Tibial artery (tissue), 4 donors: ENCODE measurements at regions not wholly inside any gene's neighbourhood (a gene's known extent, or its start where the extent isn't known, plus 50 kb on each side); places are given as distances from the start of the nearest gene placed in this dataset.

Experiments
- DNase-seq, 2 donors: peaks; one replicate each; pipeline ENCODE4 v3.0.0-alpha.2; 2019
- H3K27ac ChIP-seq, 2 donors: fragments of 200-600 bp; sonication (generic) in 1 of 2; 1 replicate in 1 of 2; 2 replicates in 1 of 2; pipeline ENCODE4 v1.5.1; 2018 to 2019; ENCODE audit warnings: mild to moderate bottlenecking in 1 of 2
- H3K27me3 ChIP-seq, 2 donors: fragments of 200-600 bp; sonication (generic) in 1 of 2; one replicate each; pipeline versions ENCODE4 v1.5.1 to v1.6.0; 2016 to 2019
- H3K36me3 ChIP-seq, 3 donors: fragments of 200-600 bp; sonication (generic) in 2 of 3; one replicate each; pipeline ENCODE4 v1.5.1; 2016 to 2019; ENCODE audit warnings: mild to moderate bottlenecking in 2 of 3
- H3K4me1 ChIP-seq, 4 donors: fragments of 200-600 bp; sonication (generic) in 2 of 4; 1 replicate in 3 of 4; 2 replicates in 1 of 4; pipeline ENCODE4 v1.5.1; 2016 to 2019
- H3K4me3 ChIP-seq, 2 donors: fragments of 200-600 bp; sonication (generic) in 1 of 2; 1 replicate in 1 of 2; 2 replicates in 1 of 2; pipeline ENCODE4 v1.5.1; 2018 to 2019; ENCODE audit warnings: mild to moderate bottlenecking in 2 of 2
- H3K9me3 ChIP-seq, 3 donors: fragments of 200-600 bp; sonication (generic) in 1 of 3; one replicate each; pipeline ENCODE4 v1.5.1; 2016 to 2019
- intact Hi-C: fragments of 100-400 bp; cut with DNase I; formaldehyde crosslinking; loops from one replicate; pipeline ENCODE4 v1.15.0; 2023; ENCODE audit warnings: low total_unique reads
- TF ChIP-seq, protein P1 (sequence below), 2 experiments: fragments of 200-600 bp in 1 of 2; fragments of 450-650 bp in 1 of 2; IDR thresholded peaks; one replicate each; pipeline ENCODE4 v1.5.1; 2017 to 2019; ENCODE audit warnings: antibody characterized with exemption in 2 of 2, mild to moderate bottlenecking in 1 of 2, moderate library complexity in 1 of 2

DNA sequence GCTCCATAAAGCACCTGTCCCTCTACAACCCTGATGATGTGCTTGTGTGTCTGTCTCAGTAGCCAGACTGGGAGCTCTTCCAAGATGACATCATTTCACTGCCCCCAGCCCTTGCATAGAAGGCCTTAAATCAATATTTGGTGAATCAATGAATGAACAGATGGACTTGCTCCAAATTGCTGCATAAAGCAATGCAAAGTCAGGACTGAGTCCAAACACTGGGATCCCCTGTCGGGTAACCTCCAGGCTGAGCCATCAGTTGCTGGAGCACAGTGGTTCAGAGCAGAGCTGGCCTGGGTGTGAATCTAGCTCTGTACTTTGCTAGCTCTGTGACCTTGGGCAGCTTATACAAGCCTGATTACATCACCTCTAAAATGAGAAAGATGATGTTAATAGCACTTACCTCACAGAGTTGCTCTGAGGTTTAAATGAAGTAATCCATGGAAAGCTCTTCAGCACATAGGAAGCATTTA lies 120.3 kb upstream of the VASH1 start:
- Histone ChIP-seq H3K27me3 (peaks cover 0 to 12% of the 10 kb centered on the region in 2 donors), H3K36me3 (no peaks in the 10 kb centered on the region), H3K27ac (no peak overlapping the region), H3K9me3 (peaks cover 0 to 4% (median under 1%) of the 10 kb centered on the region in 3 donors), H3K4me1 (no peaks in the 10 kb centered on the region), H3K4me3 (no peak overlapping the region)
- intact Hi-C loops: no loop called here
- DNase-seq: no peak
- TF ChIP-seq, protein P1, sequence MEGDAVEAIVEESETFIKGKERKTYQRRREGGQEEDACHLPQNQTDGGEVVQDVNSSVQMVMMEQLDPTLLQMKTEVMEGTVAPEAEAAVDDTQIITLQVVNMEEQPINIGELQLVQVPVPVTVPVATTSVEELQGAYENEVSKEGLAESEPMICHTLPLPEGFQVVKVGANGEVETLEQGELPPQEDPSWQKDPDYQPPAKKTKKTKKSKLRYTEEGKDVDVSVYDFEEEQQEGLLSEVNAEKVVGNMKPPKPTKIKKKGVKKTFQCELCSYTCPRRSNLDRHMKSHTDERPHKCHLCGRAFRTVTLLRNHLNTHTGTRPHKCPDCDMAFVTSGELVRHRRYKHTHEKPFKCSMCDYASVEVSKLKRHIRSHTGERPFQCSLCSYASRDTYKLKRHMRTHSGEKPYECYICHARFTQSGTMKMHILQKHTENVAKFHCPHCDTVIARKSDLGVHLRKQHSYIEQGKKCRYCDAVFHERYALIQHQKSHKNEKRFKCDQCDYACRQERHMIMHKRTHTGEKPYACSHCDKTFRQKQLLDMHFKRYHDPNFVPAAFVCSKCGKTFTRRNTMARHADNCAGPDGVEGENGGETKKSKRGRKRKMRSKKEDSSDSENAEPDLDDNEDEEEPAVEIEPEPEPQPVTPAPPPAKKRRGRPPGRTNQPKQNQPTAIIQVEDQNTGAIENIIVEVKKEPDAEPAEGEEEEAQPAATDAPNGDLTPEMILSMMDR (IDR thresholded peaks at IDR 0.05): no peak

DNA sequence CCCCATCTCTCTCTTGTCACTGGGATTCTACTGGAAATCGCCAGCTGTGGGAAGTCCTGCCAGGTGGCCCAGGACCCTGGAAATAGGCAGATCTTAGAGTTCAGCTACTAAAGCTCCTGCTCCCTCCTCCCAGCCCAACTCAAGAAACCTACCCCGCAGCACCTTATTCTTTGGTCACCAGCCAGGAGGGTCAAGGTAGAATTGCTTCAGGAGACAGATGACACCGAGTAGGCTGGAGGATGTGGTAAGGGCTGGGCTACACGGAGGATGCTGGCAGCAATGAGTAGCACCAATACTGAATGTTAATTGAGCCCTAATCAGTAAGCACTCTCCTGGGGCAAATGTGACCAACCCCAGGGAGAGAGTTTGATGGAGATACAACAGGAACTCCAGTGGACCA lies 119.7 kb upstream of the VASH1 start:
- TF ChIP-seq, protein P1 (IDR thresholded peaks at IDR 0.05): no peak
- no peak for DNase-seq
- H3K27me3 ChIP-seq: peaks cover 0 to 9% of the 10 kb centered on the region in 2 donors
- no peak overlapping the region for H3K4me3 ChIP-seq
- no peak overlapping the region for H3K27ac ChIP-seq
- H3K4me1 ChIP-seq: no peaks in the 10 kb centered on the region
- no peaks in the 10 kb centered on the region for H3K36me3 ChIP-seq
- intact Hi-C loops: no loop called here
- H3K9me3 ChIP-seq: peaks cover 0 to 4% (median 4%) of the 10 kb centered on the region in 3 donors

DNA sequence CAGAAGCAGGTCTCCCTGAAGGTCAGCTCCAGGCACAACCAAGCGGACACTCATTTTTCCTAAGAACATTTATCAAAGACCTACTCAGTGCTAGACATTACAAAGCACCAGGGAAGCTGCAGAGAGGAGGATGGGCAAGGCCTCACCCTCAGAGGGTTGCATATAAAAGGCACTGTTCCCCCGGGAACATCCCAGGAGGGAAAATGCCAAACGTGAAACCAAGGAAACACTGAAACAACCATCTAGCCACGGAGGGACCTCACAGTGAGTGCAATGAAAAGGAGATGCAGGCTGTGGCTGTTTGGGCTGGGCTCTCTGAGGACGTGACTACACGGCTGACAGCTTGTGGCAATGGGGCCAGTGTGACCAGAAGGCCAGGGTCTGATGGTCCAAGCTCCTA lies 117.4 kb upstream of the VASH1 start:
- TF ChIP-seq, protein P1 (IDR thresholded peaks at IDR 0.05): no peak
- Histone ChIP-seq H3K4me3 (no peak overlapping the region), H3K27me3 (peaks cover 0 to 9% of the 10 kb centered on the region in 2 donors), H3K36me3 (no peaks in the 10 kb centered on the region), H3K27ac (no peak overlapping the region), H3K9me3 (peaks cover 0 to 4% (median 0%) of the 10 kb centered on the region in 3 donors), H3K4me1 (no peaks in the 10 kb centered on the region)
- intact Hi-C loops: no loop called here
- DNase-seq: no peak

DNA sequence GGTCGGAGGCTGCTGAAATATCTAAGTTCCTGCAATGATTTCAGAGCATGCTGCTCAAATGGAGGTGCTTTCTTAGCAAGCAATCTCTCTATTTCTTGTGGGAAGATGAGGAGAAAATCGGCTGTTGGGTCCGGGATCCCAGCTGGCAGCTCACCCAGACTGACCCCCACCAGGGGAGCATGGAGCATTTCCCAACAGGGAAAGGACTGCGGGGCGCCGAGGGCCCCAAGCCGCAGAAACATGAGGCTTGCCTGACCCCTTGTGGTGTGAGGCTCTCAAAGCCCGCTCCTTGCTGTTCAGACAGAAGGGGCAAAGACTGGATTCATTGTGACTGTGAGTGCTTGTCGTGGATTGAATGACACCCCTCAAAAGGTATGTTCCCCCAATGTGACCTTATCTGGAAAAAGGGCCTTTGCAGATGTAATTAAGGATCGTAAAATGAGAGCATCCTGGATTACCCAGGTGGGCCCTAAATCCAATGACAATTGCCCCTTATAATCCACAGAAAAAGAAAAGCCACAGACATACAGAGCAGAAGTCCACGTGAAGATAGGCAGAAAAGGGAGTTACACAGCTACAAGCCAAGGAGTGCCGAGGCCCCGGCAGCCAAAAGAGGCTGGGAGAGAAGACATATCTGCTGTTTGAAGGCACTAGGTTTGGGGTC lies 116.3 kb upstream of the VASH1 start:
- DNase-seq: no peak
- no peak overlapping the region for H3K27ac ChIP-seq
- TF ChIP-seq, protein P1 (IDR thresholded peaks at IDR 0.05): peak in 1 of 2 experiments; percentile 15
- no peak overlapping the region for H3K4me3 ChIP-seq
- peaks cover 0 to 9% of the 10 kb centered on the region in 2 donors for H3K27me3 ChIP-seq
- no peaks in the 10 kb centered on the region for H3K36me3 ChIP-seq
- no peaks in the 10 kb centered on the region for H3K4me1 ChIP-seq
- peaks cover 0 to 4% (median 0%) of the 10 kb centered on the region in 3 donors for H3K9me3 ChIP-seq
- intact Hi-C loops: no loop called here

DNA sequence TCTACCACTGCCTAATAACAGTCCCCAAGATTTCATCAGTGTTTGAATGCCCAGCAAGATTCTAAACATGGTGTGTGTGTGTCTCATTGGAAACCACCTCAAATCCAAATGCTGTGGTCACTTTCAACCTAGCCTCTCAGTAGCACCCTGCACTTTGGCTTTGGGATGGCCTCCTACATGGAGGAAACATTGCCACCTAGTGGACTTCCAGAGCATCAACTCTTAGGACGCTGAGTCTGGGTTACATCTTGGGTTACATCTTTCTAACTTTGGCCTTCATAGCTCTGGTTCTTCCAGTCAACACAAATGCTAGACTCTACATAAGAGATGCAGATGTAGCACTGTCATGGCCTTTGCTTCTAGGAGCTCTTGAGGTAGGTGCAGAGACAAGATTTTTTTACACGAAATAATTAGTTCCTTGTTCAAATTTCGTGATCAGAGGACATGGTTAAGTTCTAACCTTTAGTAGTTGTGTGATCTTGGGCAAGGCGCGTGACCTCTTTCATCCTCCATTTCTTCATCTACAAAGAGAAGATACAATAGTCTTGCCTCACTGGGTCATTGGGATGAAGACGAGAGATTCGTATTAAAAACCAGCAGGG lies 113.5 kb upstream of the VASH1 start:
- Histone ChIP-seq H3K27ac (no peak overlapping the region), H3K4me3 (no peak overlapping the region), H3K4me1 (no peaks in the 10 kb centered on the region), H3K27me3 (peaks cover 0 to 9% of the 10 kb centered on the region in 2 donors), H3K36me3 (no peaks in the 10 kb centered on the region), H3K9me3 (peaks cover 0 to 4% (median 0%) of the 10 kb centered on the region in 3 donors)
- TF ChIP-seq, protein P1 (IDR thresholded peaks at IDR 0.05): peak; percentile 53 to 64
- intact Hi-C loops: no loop called here
- DNase-seq: no peak
